DND-41 (cell line): ENCODE measurements at regions not wholly inside any gene's neighbourhood (a gene's known extent, or its start where the extent isn't known, plus 50 kb on each side); places are given as distances from the start of the nearest gene placed in this dataset.
"Not testable (repeated sequence)": the region's sequence is repeated elsewhere in the genome, so short reads cannot be mapped to it uniquely, and the experiment has no call there.

Experiments used
- ATAC-seq: fragments of 200-7000 bp; cut with Tn5 transposase; 3 replicates; pipeline ENCODE4 v1.9.1; 2021; ENCODE audit warnings: low read depth; ENCODE audit not compliant: insufficient read depth
- DNase-seq: peaks from one replicate; pipeline ENCODE4 v3.0.0-alpha.2; 2020
- H2AFZ ChIP-seq: 2 replicates; pipeline ENCODE4 v1.6.0; 2012; ENCODE audit warnings: low read depth, low read length
- H3K27ac ChIP-seq: 2 replicates; pipeline ENCODE4 v1.5.1; 2012; ENCODE audit warnings: low read length, inconsistent platforms
- H3K27me3 ChIP-seq: fragments of 200-600 bp; sonication (generic); 2 replicates; pipeline ENCODE4 v1.6.0; 2012; ENCODE audit warnings: low read length, mild to moderate bottlenecking, inconsistent platforms; ENCODE audit not compliant: insufficient read depth, poor library complexity
- H3K36me3 ChIP-seq: 2 replicates; pipeline ENCODE4 v1.5.1; 2012; ENCODE audit warnings: low read length, inconsistent platforms; ENCODE audit not compliant: insufficient read depth
- H3K4me1 ChIP-seq: 2 replicates; pipeline ENCODE4 v1.5.1; 2012; ENCODE audit warnings: mild to moderate bottlenecking, low read length; ENCODE audit not compliant: insufficient read depth
- H3K4me2 ChIP-seq: 2 replicates; pipeline ENCODE4 v1.6.0; 2012; ENCODE audit warnings: mild to moderate bottlenecking, moderate library complexity, low read length, inconsistent platforms; ENCODE audit not compliant: insufficient read depth
- H3K4me3 ChIP-seq, 2 experiments: fragments of 200-600 bp in 1 of 2; shearing (Covaris generic) in 1 of 2; 2 replicates each; pipeline ENCODE4 v1.5.1; 2012 to 2016; ENCODE audit warnings: inconsistent platforms in 2 of 2, low read length in 2 of 2, mild to moderate bottlenecking in 2 of 2, low read depth in 1 of 2, moderate library complexity in 1 of 2
- H3K79me2 ChIP-seq: 2 replicates; pipeline ENCODE4 v1.6.0; 2012; ENCODE audit warnings: low read length, inconsistent platforms; ENCODE audit not compliant: insufficient read depth
- H3K9ac ChIP-seq: 2 replicates; pipeline ENCODE4 v1.6.0; 2012; ENCODE audit warnings: low read depth, mild to moderate bottlenecking, inconsistent platforms, low read length, moderate library complexity
- H3K9me3 ChIP-seq: 2 replicates; pipeline ENCODE4 v1.5.1; 2012; ENCODE audit warnings: low read length, moderate library complexity, mild to moderate bottlenecking, inconsistent platforms; ENCODE audit not compliant: insufficient read depth, severe bottlenecking
- H4K20me1 ChIP-seq: 2 replicates; pipeline ENCODE4 v1.6.0; 2012; ENCODE audit warnings: low read length; ENCODE audit not compliant: insufficient read depth
- EZH2 ChIP-seq: IDR thresholded peaks from 3 replicates; pipeline ENCODE4 v1.6.1; 2012; ENCODE audit warnings: borderline replicate concordance, low read depth, mild to moderate bottlenecking, moderate library complexity, low read length, inconsistent platforms; ENCODE audit not compliant: severe bottlenecking
- TF ChIP-seq, protein P1 (sequence below): IDR thresholded peaks from 2 replicates; pipeline ENCODE4 v1.5.1; 2012; ENCODE audit warnings: borderline replicate concordance, low read length, moderate library complexity, mild to moderate bottlenecking; ENCODE audit not compliant: poor library complexity, severe bottlenecking; ENCODE audit errors: extremely low read depth

GRCh38 chr6:28615955-28616747, 90.5 kb downstream of the GPX5 start:
- Histone ChIP-seq H3K9me3 (no peaks in the 10 kb centered on the region), H2AFZ (no peak overlapping the region), H4K20me1 (no peaks in the 10 kb centered on the region), H3K4me3 (no peak overlapping the region), H3K4me1 (no peaks in the 10 kb centered on the region), H3K27me3 (peaks cover 4% of the 10 kb centered on the region), H3K36me3 (no peaks in the 10 kb centered on the region), H3K79me2 (no peaks in the 10 kb centered on the region), H3K27ac (no peak overlapping the region), H3K4me2 (no peak overlapping the region), H3K9ac (no peak overlapping the region)
- TF ChIP-seq, protein P1, sequence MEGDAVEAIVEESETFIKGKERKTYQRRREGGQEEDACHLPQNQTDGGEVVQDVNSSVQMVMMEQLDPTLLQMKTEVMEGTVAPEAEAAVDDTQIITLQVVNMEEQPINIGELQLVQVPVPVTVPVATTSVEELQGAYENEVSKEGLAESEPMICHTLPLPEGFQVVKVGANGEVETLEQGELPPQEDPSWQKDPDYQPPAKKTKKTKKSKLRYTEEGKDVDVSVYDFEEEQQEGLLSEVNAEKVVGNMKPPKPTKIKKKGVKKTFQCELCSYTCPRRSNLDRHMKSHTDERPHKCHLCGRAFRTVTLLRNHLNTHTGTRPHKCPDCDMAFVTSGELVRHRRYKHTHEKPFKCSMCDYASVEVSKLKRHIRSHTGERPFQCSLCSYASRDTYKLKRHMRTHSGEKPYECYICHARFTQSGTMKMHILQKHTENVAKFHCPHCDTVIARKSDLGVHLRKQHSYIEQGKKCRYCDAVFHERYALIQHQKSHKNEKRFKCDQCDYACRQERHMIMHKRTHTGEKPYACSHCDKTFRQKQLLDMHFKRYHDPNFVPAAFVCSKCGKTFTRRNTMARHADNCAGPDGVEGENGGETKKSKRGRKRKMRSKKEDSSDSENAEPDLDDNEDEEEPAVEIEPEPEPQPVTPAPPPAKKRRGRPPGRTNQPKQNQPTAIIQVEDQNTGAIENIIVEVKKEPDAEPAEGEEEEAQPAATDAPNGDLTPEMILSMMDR = no peak
- no peak for TF ChIP-seq EZH2
- no peak for ATAC-seq
- DNase-seq = no peak

GRCh38 chr6:28618898-28619555, 93.3 kb downstream of the GPX5 start:
- Histone ChIP-seq H3K4me2 (no peak overlapping the region), H3K79me2 (no peaks in the 10 kb centered on the region), H3K4me3 (no peak overlapping the region), H3K9ac (no peak overlapping the region), H3K27me3 (no peaks in the 10 kb centered on the region), H3K9me3 (no peaks in the 10 kb centered on the region), H3K27ac (no peak overlapping the region), H2AFZ (no peak overlapping the region), H4K20me1 (no peaks in the 10 kb centered on the region), H3K4me1 (no peaks in the 10 kb centered on the region), H3K36me3 (no peaks in the 10 kb centered on the region)
- ATAC-seq = no peak
- no peak for DNase-seq
- TF ChIP-seq, protein P1 = no peak
- TF ChIP-seq EZH2 = no peak

DNA sequence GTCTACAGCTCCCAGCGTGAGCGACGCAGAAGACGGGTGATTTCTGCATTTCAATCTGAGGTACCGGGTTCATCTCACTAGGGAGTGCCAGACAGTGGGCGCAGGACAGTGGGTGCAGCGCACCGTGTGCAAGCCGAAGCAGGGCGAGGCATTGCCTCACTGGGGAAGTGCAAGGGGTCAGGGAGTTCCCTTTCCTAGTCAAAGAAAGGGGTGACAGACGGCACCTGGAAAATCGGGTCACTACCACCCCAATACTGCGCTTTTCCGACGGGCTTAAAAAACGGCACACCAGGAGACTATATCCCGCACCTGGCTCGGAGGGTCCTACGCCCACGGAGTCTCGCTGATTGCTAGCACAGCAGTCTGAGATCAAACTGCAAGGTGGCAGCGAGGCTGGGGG, 95.6 kb downstream of the GPX5 start:
- H3K79me2 ChIP-seq, H3K27ac ChIP-seq, H3K9me3 ChIP-seq, H4K20me1 ChIP-seq, H3K27me3 ChIP-seq, ATAC-seq, H3K4me3 ChIP-seq, H3K4me1 ChIP-seq, H2AFZ ChIP-seq, H3K36me3 ChIP-seq, H3K4me2 ChIP-seq, H3K9ac ChIP-seq, DNase-seq: not testable (repeated sequence)

GRCh38 chr6:28623242-28623641, 97.6 kb downstream of the GPX5 start:
- H3K9me3 ChIP-seq, H3K36me3 ChIP-seq, ATAC-seq, H3K4me1 ChIP-seq, H3K27me3 ChIP-seq, DNase-seq, H3K9ac ChIP-seq, H3K27ac ChIP-seq, H3K79me2 ChIP-seq, H3K4me2 ChIP-seq, H3K4me3 ChIP-seq, H2AFZ ChIP-seq, H4K20me1 ChIP-seq: not testable (repeated sequence)

GRCh38 chr6:28626386-28626785, 100.7 kb downstream of the GPX5 start:
- H3K9ac ChIP-seq, H3K27me3 ChIP-seq, H4K20me1 ChIP-seq, H3K79me2 ChIP-seq, H3K36me3 ChIP-seq, H3K4me1 ChIP-seq, H3K27ac ChIP-seq, H3K9me3 ChIP-seq, ATAC-seq, H2AFZ ChIP-seq, DNase-seq, H3K4me2 ChIP-seq, H3K4me3 ChIP-seq: not testable (repeated sequence)
